DOHH2 (cell line): ENCODE measurements at regions not wholly inside any gene's neighbourhood (a gene's known extent, or its start where the extent isn't known, plus 50 kb on each side); places are given as distances from the start of the nearest gene placed in this dataset.
"Not testable (repeated sequence)": the region's sequence is repeated elsewhere in the genome, so short reads cannot be mapped to it uniquely, and the experiment has no call there.

ENCODE experiments used
- H3F3A ChIP-seq: fragments of 200-600 bp; sonication (generic), shearing (Covaris generic); 2 replicates; pipeline ENCODE4 v1.6.0; 2016; ENCODE audit warnings: antibody characterized with exemption, mild to moderate bottlenecking; ENCODE audit not compliant: control insufficient read depth, insufficient read depth
- H3K27ac ChIP-seq: fragments of 200-600 bp; sonication (generic); 2 replicates; pipeline ENCODE4 v1.5.1; 2014; ENCODE audit warnings: low read depth, mild to moderate bottlenecking, low read length, moderate library complexity
- H3K27me3 ChIP-seq: fragments of 200-600 bp; sonication (generic); 2 replicates; pipeline ENCODE4 v1.6.1; 2014; ENCODE audit warnings: mild to moderate bottlenecking, low read length, mixed read lengths; ENCODE audit not compliant: control insufficient read depth
- H3K36me3 ChIP-seq: fragments of 200-600 bp; sonication (generic); 2 replicates; pipeline ENCODE4 v1.6.1; 2014; ENCODE audit warnings: mild to moderate bottlenecking, low read length, moderate library complexity, mixed read lengths; ENCODE audit not compliant: control insufficient read depth
- H3K4me1 ChIP-seq: fragments of 200-600 bp; sonication (generic); 2 replicates; pipeline ENCODE4 v1.6.1; 2014; ENCODE audit warnings: mild to moderate bottlenecking, low read length, mixed read lengths; ENCODE audit not compliant: control insufficient read depth
- H3K4me2 ChIP-seq: fragments of 200-600 bp; sonication (generic); 2 replicates; pipeline ENCODE4 v1.6.0; 2014; ENCODE audit warnings: mild to moderate bottlenecking, low read length, moderate library complexity
- H3K4me3 ChIP-seq: fragments of 200-600 bp; sonication (generic); 2 replicates; pipeline ENCODE4 v1.5.1; 2014; ENCODE audit warnings: mild to moderate bottlenecking, low read length, mixed read lengths
- H3K79me2 ChIP-seq: fragments of 200-600 bp; sonication (generic); 2 replicates; pipeline ENCODE4 v1.6.1; 2014; ENCODE audit warnings: mild to moderate bottlenecking, low read length, mixed read lengths; ENCODE audit not compliant: control insufficient read depth
- H3K9me2 ChIP-seq: fragments of 200-600 bp; sonication (generic); replicated peaks from 2 replicates; pipeline ENCODE4 v1.6.1; 2014; ENCODE audit warnings: mild to moderate bottlenecking, low read length, mixed read lengths; ENCODE audit not compliant: control insufficient read depth
- H3K9me3 ChIP-seq: fragments of 200-600 bp; sonication (generic); 2 replicates; pipeline ENCODE4 v1.6.1; 2014; ENCODE audit warnings: antibody characterized with exemption, low read length, mixed read lengths; ENCODE audit not compliant: control insufficient read depth, insufficient read depth
- H4K20me1 ChIP-seq: fragments of 200-600 bp; sonication (generic); 2 replicates; pipeline ENCODE4 v1.6.0; 2014; ENCODE audit warnings: low read depth, mild to moderate bottlenecking, antibody characterized with exemption, low read length, moderate library complexity; ENCODE audit not compliant: control insufficient read depth, insufficient read depth
- EZH2phosphoT487 ChIP-seq: fragments of 200-600 bp; sonication (generic); IDR thresholded peaks from 2 replicates; pipeline ENCODE4 v1.6.1; 2017; ENCODE audit warnings: borderline replicate concordance, mild to moderate bottlenecking, antibody characterized with exemption, low read length, moderate library complexity, mixed read lengths
- TF ChIP-seq, protein P1 (sequence below): fragments of 200-600 bp; sonication (generic); IDR thresholded peaks from one replicate; pipeline ENCODE4 v1.5.1; 2014; ENCODE audit warnings: antibody characterized with exemption, mild to moderate bottlenecking, low read depth, low read length; ENCODE audit not compliant: poor library complexity, severe bottlenecking

DNA sequence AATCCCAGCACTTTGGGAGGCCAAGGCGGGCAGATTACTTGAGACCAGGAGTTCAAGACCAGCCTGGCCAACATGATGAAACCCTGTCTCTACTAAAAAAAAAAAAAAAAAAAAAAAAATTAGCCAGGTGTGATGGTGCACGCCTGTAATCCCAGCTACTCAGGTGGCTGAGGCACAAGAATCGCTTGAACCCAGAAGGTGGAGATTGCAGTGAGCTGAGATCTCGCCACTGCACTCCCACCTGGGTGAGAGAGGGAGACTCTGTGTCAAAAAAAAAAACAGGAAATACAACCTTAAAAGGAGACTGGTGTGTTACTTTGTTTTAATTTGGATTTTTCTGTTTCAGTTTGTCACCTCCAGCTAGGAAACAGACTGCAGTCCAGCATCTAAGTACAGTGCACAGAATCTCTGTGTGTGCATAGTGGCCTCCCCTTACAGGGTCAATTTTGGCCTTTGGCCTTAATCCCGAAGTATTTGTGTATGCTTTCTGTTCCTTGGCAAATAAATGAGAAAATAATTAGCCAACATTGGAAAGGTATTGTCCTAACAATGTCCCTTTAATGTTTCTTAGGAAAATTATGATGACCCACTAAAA is 266.1 kb downstream of the GOLGA6L6 start:
- H3F3A ChIP-seq, H3K4me2 ChIP-seq, H3K4me3 ChIP-seq, H3K9me2 ChIP-seq, H3K27me3 ChIP-seq, H3K36me3 ChIP-seq, H4K20me1 ChIP-seq, H3K4me1 ChIP-seq, H3K79me2 ChIP-seq, H3K27ac ChIP-seq: not testable (repeated sequence)
- H3K9me3 ChIP-seq, result peaks cover 33% of the 10 kb centered on the region; the same call in 1 of the 2 replicates

DNA sequence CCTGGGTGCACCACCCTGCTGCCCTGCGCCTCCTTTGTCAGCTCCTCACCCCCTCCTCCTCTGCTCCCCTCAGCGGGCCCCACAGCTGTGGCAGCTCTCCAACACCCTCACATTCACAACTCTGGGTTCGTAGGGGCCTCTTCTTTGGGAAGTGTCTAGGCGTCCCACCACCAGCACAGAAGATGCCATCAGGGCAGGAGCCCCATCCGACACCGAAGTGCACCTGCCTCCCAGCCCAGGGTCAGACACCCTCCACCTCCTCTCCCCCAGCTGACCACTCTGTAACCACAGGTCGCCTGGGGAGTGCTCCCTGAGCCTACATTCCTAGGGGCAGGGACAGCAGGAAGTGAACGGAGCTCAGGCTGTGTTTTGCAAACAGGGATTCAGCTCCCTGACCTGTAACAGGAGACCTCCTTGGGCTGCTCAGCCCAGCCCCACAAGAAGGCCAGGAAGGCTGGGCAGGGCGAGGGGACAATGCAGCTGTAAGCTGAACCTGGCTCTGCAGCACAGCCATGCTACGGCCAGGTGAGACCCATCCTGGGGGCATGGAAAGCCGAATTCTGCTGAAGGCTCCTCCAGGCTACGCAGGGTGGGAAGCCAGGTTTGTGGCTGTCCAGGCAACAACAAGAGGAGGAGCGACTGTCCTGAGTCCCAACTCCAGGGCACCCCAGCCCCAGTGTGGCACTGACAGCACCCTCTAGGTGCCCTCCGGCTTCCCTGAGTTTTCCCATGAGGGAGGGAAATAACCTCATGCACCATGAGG is 269.0 kb downstream of the GOLGA6L6 start:
- H3F3A ChIP-seq, result no peaks in the 10 kb centered on the region
- H3K9me2 ChIP-seq, result no peaks in the 10 kb centered on the region
- no peak overlapping the region for H3K4me2 ChIP-seq
- H3K27ac ChIP-seq, result no peak overlapping the region
- no peaks in the 10 kb centered on the region for H3K4me1 ChIP-seq
- no peaks in the 10 kb centered on the region for H3K27me3 ChIP-seq
- no peaks in the 10 kb centered on the region for H4K20me1 ChIP-seq
- no peak overlapping the region for H3K4me3 ChIP-seq
- no peaks in the 10 kb centered on the region for H3K36me3 ChIP-seq
- H3K79me2 ChIP-seq, result no peaks in the 10 kb centered on the region
- H3K9me3 ChIP-seq, result peaks cover 28% of the 10 kb centered on the region; the same call in 1 of the 2 replicates
- no peak for TF ChIP-seq EZH2phosphoT487
- TF ChIP-seq, protein P1, sequence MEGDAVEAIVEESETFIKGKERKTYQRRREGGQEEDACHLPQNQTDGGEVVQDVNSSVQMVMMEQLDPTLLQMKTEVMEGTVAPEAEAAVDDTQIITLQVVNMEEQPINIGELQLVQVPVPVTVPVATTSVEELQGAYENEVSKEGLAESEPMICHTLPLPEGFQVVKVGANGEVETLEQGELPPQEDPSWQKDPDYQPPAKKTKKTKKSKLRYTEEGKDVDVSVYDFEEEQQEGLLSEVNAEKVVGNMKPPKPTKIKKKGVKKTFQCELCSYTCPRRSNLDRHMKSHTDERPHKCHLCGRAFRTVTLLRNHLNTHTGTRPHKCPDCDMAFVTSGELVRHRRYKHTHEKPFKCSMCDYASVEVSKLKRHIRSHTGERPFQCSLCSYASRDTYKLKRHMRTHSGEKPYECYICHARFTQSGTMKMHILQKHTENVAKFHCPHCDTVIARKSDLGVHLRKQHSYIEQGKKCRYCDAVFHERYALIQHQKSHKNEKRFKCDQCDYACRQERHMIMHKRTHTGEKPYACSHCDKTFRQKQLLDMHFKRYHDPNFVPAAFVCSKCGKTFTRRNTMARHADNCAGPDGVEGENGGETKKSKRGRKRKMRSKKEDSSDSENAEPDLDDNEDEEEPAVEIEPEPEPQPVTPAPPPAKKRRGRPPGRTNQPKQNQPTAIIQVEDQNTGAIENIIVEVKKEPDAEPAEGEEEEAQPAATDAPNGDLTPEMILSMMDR, result no peak

DNA sequence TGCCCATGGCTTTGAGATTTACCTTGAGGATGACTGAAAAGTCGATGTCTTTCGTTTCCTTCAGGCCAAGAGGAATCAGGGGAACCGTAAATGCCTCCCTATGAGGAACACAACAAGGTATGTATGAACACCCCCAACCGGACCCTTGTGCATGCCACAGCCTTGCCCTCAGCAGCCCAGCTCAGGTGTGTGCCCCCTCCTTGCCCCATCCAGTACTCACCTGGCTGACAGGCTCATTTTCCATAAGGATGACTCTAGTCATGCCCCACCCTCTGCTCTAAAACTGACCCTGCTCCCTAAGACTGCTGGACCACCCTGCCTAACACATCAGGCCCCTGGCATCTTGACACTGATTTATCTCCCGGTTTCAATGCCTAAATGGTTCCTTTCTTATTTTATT is 270.0 kb downstream of the GOLGA6L6 start:
- no peak for TF ChIP-seq EZH2phosphoT487
- TF ChIP-seq, protein P1, result no peak
- no peak overlapping the region for H3K4me2 ChIP-seq
- no peaks in the 10 kb centered on the region for H3K36me3 ChIP-seq
- H3K4me3 ChIP-seq, result no peak overlapping the region
- no peaks in the 10 kb centered on the region for H3K9me2 ChIP-seq
- H3K79me2 ChIP-seq, result no peaks in the 10 kb centered on the region
- H3K27me3 ChIP-seq, result no peaks in the 10 kb centered on the region
- no peaks in the 10 kb centered on the region for H3K4me1 ChIP-seq
- no peaks in the 10 kb centered on the region for H3F3A ChIP-seq
- no peaks in the 10 kb centered on the region for H4K20me1 ChIP-seq
- H3K27ac ChIP-seq, result no peak overlapping the region
- peaks cover 23% of the 10 kb centered on the region; the same call in 1 of the 2 replicates for H3K9me3 ChIP-seq

DNA sequence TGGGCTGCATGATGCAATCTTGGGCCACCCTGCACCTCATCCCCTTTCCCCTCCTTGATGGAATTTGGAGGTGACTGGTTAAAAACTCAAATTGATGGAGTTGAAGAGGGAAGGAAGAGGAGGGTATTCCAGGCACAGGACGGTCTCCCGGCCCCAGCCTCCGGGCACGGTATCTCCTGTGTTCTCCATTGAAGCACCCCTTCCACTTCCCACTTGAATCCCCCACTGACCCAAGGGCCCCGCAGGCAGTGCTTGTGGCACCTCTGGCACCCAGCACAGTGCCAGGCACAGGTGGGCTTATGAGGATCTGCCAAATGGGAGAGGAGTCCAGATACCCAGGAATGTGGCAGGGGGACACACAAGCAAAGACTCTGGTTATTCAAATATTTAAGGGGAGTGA is 271.6 kb downstream of the GOLGA6L6 start:
- H3K4me1 ChIP-seq, H3K36me3 ChIP-seq, H3K4me2 ChIP-seq, H4K20me1 ChIP-seq, H3K27ac ChIP-seq, H3K4me3 ChIP-seq, H3K79me2 ChIP-seq, H3K27me3 ChIP-seq, H3F3A ChIP-seq, H3K9me2 ChIP-seq: not testable (repeated sequence)
- peaks cover 20% of the 10 kb centered on the region; the same call in 1 of the 2 replicates for H3K9me3 ChIP-seq

DNA sequence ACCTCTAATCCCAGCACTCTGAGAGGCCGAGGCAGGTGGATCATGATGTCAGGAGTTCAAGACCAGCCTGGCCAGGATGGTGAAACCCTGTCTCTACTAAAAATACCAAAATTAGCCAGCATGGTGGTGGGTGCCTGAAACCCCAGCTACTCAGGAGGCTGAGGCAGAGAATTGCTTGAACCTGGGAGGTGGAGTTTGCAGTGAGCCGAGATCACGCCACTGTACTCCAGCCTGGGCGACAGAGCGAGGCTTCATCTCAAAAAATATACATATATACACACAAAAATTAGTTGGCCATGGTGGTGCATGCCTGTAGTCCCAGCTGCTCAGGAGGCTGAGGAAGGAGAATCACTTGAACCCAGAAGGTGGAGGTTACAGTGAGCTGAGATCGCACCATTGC is 273.6 kb downstream of the GOLGA6L6 start:
- H3K9me2 ChIP-seq, H3K4me2 ChIP-seq, H3F3A ChIP-seq, H3K4me1 ChIP-seq, H3K36me3 ChIP-seq, H3K27ac ChIP-seq, H3K79me2 ChIP-seq, H3K27me3 ChIP-seq, H3K4me3 ChIP-seq, H4K20me1 ChIP-seq: not testable (repeated sequence)
- H3K9me3 ChIP-seq, result peaks cover 13% of the 10 kb centered on the region; the same call in 1 of the 2 replicates

DNA sequence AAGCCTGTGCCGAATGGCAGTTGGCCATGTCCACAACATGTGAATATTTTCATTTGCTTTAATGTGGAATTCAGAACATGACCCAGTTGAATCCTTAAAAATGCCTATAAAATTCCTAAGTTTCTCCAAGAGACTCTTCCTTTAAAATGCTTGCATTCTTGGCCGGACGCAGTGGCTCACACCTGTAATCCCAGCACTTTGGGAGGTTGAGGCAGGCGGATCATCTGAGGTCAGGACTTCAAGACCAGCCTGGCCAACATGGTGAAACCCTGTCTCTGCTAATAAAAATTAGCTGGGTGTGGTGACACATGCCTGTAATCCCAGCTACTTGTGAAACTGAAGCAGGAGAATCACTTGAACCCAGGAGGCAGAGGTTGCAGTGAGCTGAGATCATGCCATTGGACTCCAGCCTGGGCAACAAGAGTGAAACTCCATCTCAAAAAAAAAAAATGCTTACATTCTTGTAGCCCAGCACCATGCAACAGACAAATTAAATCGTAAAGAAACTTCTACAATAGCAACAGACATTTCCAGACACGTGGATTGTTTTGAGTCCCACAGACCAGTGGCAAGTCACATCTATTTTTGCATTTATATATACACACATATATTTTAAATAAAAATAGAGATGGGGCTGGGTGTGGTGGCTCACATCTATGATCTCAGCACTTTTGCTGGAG is 274.4 kb downstream of the GOLGA6L6 start:
- H3K27me3 ChIP-seq, H3K79me2 ChIP-seq: not testable (repeated sequence)

More for the DNA sequence above, 274.4 kb downstream of the GOLGA6L6 start:
- H3K9me2 ChIP-seq, H3F3A ChIP-seq, H3K27ac ChIP-seq, H3K4me1 ChIP-seq, H3K36me3 ChIP-seq, H3K4me3 ChIP-seq, H4K20me1 ChIP-seq, H3K4me2 ChIP-seq, H3K9me3 ChIP-seq: not testable (repeated sequence)
